ENCODE measurements at regions not wholly inside any gene's neighbourhood (a gene's known extent, or its start where the extent isn't known, plus 50 kb on each side); places are given as distances from the start of the nearest gene placed in this dataset.

- TF ChIP-seq, protein P1, sequence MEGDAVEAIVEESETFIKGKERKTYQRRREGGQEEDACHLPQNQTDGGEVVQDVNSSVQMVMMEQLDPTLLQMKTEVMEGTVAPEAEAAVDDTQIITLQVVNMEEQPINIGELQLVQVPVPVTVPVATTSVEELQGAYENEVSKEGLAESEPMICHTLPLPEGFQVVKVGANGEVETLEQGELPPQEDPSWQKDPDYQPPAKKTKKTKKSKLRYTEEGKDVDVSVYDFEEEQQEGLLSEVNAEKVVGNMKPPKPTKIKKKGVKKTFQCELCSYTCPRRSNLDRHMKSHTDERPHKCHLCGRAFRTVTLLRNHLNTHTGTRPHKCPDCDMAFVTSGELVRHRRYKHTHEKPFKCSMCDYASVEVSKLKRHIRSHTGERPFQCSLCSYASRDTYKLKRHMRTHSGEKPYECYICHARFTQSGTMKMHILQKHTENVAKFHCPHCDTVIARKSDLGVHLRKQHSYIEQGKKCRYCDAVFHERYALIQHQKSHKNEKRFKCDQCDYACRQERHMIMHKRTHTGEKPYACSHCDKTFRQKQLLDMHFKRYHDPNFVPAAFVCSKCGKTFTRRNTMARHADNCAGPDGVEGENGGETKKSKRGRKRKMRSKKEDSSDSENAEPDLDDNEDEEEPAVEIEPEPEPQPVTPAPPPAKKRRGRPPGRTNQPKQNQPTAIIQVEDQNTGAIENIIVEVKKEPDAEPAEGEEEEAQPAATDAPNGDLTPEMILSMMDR (IDR thresholded peaks at IDR 0.05): no peak
- TF ChIP-seq POLR2A (IDR thresholded peaks at IDR 0.05): no peak
Measured at GRCh38 chr3:141432904-141433303, 53.9 kb upstream of the RASA2 start.

All from thyroid gland (tissue), 4 donors.